ENCODE measurements at regions not wholly inside any gene's neighbourhood (a gene's known extent, or its start where the extent isn't known, plus 50 kb on each side); places are given as distances from the start of the nearest gene placed in this dataset.

DNA sequence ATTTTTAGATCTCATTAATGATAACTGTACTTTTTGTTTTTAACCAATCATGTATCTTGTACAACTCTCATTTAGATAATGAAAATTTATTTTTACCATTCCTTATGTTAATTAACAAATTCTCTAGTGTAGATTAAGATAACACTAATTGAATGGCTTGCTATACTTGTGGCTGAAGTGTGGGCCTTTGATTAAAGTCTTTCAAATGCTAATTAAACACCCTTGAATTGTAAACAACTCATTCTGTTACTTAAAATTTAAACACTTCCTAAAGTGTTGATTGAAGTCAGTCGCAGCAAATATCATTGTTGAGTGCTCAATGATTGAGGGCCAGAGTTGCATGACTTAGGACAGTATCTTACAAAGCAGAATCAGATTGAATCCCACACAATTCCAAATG, 109.8 kb upstream of the GULP1 start:
- Mint-ChIP-seq H3K9me3 (peaks cover 1 to 11% (median 4%) of the 10 kb centered on the region in 7 donors), H3K27ac (no peak overlapping the region), H3K4me1 (peaks cover 3% of the 10 kb centered on the region), H3K36me3 (no peaks in the 10 kb centered on the region), H3K4me3 (no peak overlapping the region), H3K27me3 (ENCODE audit: low read depth in 3 of 3) (no peaks in the 10 kb centered on the region)
- Histone ChIP-seq H3K79me2 (ENCODE audit: insufficient read depth, low read length) (no peaks in the 10 kb centered on the region), H3K36me3 (replicated peaks in 1 of 2; ENCODE audit: control insufficient read depth in 1 of 2, insufficient read depth in 2 of 2, low read length in 2 of 2) (no peaks in the 10 kb centered on the region), H3K27me3 (ENCODE audit: control insufficient read depth in 2 of 2, insufficient read depth in 2 of 2, low read length in 2 of 2) (no peaks in the 10 kb centered on the region), H4K20me1 (ENCODE audit: insufficient read depth, low read length) (no peaks in the 10 kb centered on the region), H2AFZ (ENCODE audit: insufficient read depth, low read depth, low read length, poor library complexity, severe bottlenecking) (no peak overlapping the region), H3K4me3 (replicated peaks in 1 of 3; ENCODE audit: low read depth in 2 of 3, low read length in 3 of 3) (no peak overlapping the region), H3K9ac (ENCODE audit: insufficient read depth, low read length, poor library complexity, severe bottlenecking) (no peak overlapping the region), H3K4me1 (ENCODE audit: control insufficient read depth in 1 of 2, insufficient read depth in 2 of 2, low read length in 2 of 2) (no peaks in the 10 kb centered on the region), H3K9me3 (replicated peaks in 1 of 2; ENCODE audit: control insufficient read depth in 1 of 2, insufficient read depth in 1 of 2, low read length in 2 of 2) (peaks cover 0 to 8% of the 10 kb centered on the region in 2 donors), H3K4me2 (replicated peaks; ENCODE audit: extremely low read depth, low read length, poor library complexity, severe bottlenecking) (no peak overlapping the region), H3K27ac (ENCODE audit: low read depth in 1 of 2, low read length in 2 of 2) (no peak overlapping the region)
- TF ChIP-seq CTCF (IDR thresholded peaks at IDR 0.05), result no peak
- intact Hi-C loops (cut with micrococcal nuclease), result no loop called here
- DNase-seq, result no peak
- WGBS (ENCODE audit: insufficient coverage), result no CpG with 5 or more reads among the region's 1 CpG

- H4K20me1 ChIP-seq (ENCODE audit: insufficient read depth, low read length), result no peaks in the 10 kb centered on the region
- no peak overlapping the region for H3K9ac ChIP-seq (ENCODE audit: insufficient read depth, low read length, poor library complexity, severe bottlenecking)
- H3K4me1 Mint-ChIP-seq, result no peaks in the 10 kb centered on the region
- no peaks in the 10 kb centered on the region for H3K36me3 ChIP-seq (replicated peaks in 1 of 2; ENCODE audit: control insufficient read depth in 1 of 2, insufficient read depth in 2 of 2, low read length in 2 of 2)
- H3K27me3 Mint-ChIP-seq (ENCODE audit: low read depth in 3 of 3), result no peaks in the 10 kb centered on the region
- H3K4me3 ChIP-seq (replicated peaks in 1 of 3; ENCODE audit: low read depth in 2 of 3, low read length in 3 of 3), result no peak overlapping the region
- H3K9me3 Mint-ChIP-seq, result peaks cover 0 to 11% (median 3%) of the 10 kb centered on the region in 7 donors
- no peaks in the 10 kb centered on the region for H3K79me2 ChIP-seq (ENCODE audit: insufficient read depth, low read length)
- DNase-seq, result no peak
- H3K4me2 ChIP-seq (replicated peaks; ENCODE audit: extremely low read depth, low read length, poor library complexity, severe bottlenecking), result no peak overlapping the region
- H3K9me3 ChIP-seq (replicated peaks in 1 of 2; ENCODE audit: control insufficient read depth in 1 of 2, insufficient read depth in 1 of 2, low read length in 2 of 2), result peaks cover 0 to 8% of the 10 kb centered on the region in 2 donors
- no peaks in the 10 kb centered on the region for H3K4me1 ChIP-seq (ENCODE audit: control insufficient read depth in 1 of 2, insufficient read depth in 2 of 2, low read length in 2 of 2)
- H3K27me3 ChIP-seq (ENCODE audit: control insufficient read depth in 2 of 2, insufficient read depth in 2 of 2, low read length in 2 of 2), result no peaks in the 10 kb centered on the region
- intact Hi-C loops (cut with micrococcal nuclease), result no loop called here
- no peak overlapping the region for H3K27ac Mint-ChIP-seq
- no peak overlapping the region for H3K4me3 Mint-ChIP-seq
- H3K36me3 Mint-ChIP-seq, result no peaks in the 10 kb centered on the region
- TF ChIP-seq CTCF (IDR thresholded peaks at IDR 0.05), result no peak
- H3K27ac ChIP-seq (ENCODE audit: low read depth in 1 of 2, low read length in 2 of 2), result no peak overlapping the region
- no peak overlapping the region for H2AFZ ChIP-seq (ENCODE audit: insufficient read depth, low read depth, low read length, poor library complexity, severe bottlenecking)
Observed at GRCh38 chr2:188187726-188188125, 103.9 kb upstream of the GULP1 start.

Data from CD14-positive monocyte (primary cell).